Esophagus squamous epithelium (tissue), 4 donors: ENCODE measurements at regions not wholly inside any gene's neighbourhood (a gene's known extent, or its start where the extent isn't known, plus 50 kb on each side); places are given as distances from the start of the nearest gene placed in this dataset.

Source experiments
- POLR2A ChIP-seq, 4 donors: fragments of 450-650 bp; IDR thresholded peaks; one replicate each; pipeline ENCODE4 v1.6.1; 2017; ENCODE audit warnings: antibody characterized with exemption in 4 of 4, mild to moderate bottlenecking in 4 of 4, moderate library complexity in 3 of 4
- TF ChIP-seq, protein P1 (sequence below), 6 experiments: fragments of 450-650 bp in 4 of 6; fragments of 200-600 bp in 2 of 6; sonication (generic) in 2 of 6; IDR thresholded peaks; one replicate each; pipeline ENCODE4 v1.5.1; 2016 to 2019; ENCODE audit warnings: antibody characterized with exemption in 6 of 6, mild to moderate bottlenecking in 4 of 6, moderate library complexity in 4 of 6

DNA sequence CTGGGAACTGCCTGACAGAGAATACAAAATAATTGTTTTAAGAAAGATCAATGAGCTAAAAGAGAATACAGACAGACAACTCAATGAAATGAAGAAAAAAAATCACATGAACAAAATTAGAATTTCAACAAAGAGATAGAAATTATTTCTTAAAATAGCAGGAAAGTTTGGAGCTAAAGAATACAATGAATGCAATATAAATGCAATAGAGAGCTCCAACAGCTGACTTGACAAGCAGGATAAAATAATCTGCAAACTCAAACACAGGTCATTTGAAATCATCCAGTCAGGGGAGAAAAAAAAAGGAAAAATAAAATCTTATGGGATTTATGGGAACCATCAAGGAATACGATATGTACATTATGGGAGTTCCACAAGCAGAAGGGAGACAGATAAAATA lies 902.7 kb upstream of the ZEB2 start:
- no peak for TF ChIP-seq POLR2A (IDR thresholded peaks at IDR 0.05)
- TF ChIP-seq, protein P1, sequence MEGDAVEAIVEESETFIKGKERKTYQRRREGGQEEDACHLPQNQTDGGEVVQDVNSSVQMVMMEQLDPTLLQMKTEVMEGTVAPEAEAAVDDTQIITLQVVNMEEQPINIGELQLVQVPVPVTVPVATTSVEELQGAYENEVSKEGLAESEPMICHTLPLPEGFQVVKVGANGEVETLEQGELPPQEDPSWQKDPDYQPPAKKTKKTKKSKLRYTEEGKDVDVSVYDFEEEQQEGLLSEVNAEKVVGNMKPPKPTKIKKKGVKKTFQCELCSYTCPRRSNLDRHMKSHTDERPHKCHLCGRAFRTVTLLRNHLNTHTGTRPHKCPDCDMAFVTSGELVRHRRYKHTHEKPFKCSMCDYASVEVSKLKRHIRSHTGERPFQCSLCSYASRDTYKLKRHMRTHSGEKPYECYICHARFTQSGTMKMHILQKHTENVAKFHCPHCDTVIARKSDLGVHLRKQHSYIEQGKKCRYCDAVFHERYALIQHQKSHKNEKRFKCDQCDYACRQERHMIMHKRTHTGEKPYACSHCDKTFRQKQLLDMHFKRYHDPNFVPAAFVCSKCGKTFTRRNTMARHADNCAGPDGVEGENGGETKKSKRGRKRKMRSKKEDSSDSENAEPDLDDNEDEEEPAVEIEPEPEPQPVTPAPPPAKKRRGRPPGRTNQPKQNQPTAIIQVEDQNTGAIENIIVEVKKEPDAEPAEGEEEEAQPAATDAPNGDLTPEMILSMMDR (IDR thresholded peaks at IDR 0.05): no peak
